ENCODE measurements at regions not wholly inside any gene's neighbourhood (a gene's known extent, or its start where the extent isn't known, plus 50 kb on each side); places are given as distances from the start of the nearest gene placed in this dataset.
"Not testable (repeated sequence)": the region's sequence is repeated elsewhere in the genome, so short reads cannot be mapped to it uniquely, and the experiment has no call there.

- DNase-seq (ENCODE audit: low read depth, low spot score), result no peak
- H3K36me3 Mint-ChIP-seq (ENCODE audit: low read depth), result peaks cover 2% of the 10 kb centered on the region
- no peak overlapping the region for H3K27ac Mint-ChIP-seq (ENCODE audit: unreplicated experiment)
- H3K9me3 Mint-ChIP-seq, result no peaks in the 10 kb centered on the region
- H3K4me3 Mint-ChIP-seq, result no peak overlapping the region
- TF ChIP-seq, protein P1, sequence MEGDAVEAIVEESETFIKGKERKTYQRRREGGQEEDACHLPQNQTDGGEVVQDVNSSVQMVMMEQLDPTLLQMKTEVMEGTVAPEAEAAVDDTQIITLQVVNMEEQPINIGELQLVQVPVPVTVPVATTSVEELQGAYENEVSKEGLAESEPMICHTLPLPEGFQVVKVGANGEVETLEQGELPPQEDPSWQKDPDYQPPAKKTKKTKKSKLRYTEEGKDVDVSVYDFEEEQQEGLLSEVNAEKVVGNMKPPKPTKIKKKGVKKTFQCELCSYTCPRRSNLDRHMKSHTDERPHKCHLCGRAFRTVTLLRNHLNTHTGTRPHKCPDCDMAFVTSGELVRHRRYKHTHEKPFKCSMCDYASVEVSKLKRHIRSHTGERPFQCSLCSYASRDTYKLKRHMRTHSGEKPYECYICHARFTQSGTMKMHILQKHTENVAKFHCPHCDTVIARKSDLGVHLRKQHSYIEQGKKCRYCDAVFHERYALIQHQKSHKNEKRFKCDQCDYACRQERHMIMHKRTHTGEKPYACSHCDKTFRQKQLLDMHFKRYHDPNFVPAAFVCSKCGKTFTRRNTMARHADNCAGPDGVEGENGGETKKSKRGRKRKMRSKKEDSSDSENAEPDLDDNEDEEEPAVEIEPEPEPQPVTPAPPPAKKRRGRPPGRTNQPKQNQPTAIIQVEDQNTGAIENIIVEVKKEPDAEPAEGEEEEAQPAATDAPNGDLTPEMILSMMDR (conservative IDR thresholded peaks at IDR 0.05), result peak; percentile 37
- no peaks in the 10 kb centered on the region for H3K4me1 Mint-ChIP-seq
- H3K27me3 Mint-ChIP-seq (ENCODE audit: low read depth), result no peaks in the 10 kb centered on the region
These were observed 139.3 kb upstream of the TLE4 start for GRCh38 chr9:79432485-79432884.

DNA sequence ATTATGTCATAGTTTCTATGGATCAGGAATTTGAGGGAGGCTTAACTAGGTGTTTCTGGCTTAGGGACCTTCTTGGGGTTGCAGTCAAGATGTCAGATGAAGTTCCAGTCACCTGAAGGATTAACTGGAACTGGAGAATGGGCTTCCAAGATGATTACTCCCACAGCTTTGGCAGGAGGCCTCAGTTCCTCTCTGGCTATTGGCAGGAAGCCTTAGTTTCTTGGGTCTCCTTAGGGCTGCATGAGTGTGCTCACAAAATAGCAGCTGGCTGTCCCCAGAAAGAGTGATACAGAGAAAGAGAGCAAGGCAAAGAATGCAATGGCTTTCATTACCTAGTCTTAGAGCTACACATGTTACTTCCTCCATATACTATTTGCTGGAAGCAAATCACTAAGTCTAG, 138.1 kb upstream of the TLE4 start:
- Mint-ChIP-seq H3K4me3 (no peak overlapping the region), H3K4me1 (peaks cover 3% of the 10 kb centered on the region), H3K27me3 (ENCODE audit: low read depth) (no peaks in the 10 kb centered on the region), H3K36me3 (ENCODE audit: low read depth) (peaks cover 4% of the 10 kb centered on the region), H3K27ac (ENCODE audit: unreplicated experiment) (no peak overlapping the region), H3K9me3 (peaks cover 3% of the 10 kb centered on the region)
- TF ChIP-seq, protein P1 (conservative IDR thresholded peaks at IDR 0.05), result no peak
- no peak for DNase-seq (ENCODE audit: low read depth, low spot score)

- Mint-ChIP-seq H3K4me3 (peak overlapping the region; percentile 76), H3K27ac (ENCODE audit: unreplicated experiment) (peak overlapping the region; percentile 92)
- DNase-seq (ENCODE audit: low read depth, low spot score), result peak; percentile 35
- not testable (repeated sequence) for H3K27me3 Mint-ChIP-seq (ENCODE audit: low read depth); H3K4me1 Mint-ChIP-seq; H3K9me3 Mint-ChIP-seq; H3K36me3 Mint-ChIP-seq (ENCODE audit: low read depth)
These were observed 132.5 kb upstream of the TLE4 start for GRCh38 chr9:79439221-79439620.

DNA sequence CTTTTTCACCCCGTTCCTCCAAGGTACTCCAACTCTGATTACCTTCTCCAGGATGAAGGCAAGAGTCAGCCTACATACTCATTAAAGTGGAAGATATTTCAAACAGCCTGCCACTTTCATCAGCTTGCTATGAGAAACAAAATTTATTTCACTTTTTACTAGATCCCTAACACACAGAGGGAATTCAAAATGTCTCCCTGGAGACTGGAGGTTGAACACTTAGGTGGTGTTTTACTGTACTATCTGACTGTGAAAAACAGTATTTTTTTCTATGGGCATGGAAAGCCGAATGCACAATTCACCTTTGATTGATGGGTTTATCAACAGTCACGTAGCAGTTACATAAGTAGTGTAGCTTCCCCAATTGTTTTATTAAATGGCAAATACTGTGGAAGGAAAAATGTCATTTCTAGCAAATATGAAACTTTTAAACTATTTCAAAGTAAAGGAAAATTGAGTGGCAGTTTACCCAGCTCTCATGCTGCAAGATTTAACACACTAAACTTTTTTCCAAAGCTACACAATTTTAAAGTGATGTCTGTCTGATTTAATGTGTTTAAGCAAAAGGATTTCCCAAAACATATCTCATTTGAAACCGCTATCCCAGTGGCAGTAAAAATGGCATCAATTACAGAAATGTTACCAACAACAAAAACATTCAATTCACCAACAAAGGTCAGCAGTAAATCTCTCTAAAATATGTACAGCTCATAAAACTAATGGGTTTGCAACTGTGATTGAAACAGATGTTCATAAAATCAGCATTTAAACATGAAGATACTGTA, 125.0 kb upstream of the TLE4 start:
- TF ChIP-seq, protein P1 (conservative IDR thresholded peaks at IDR 0.05), result no peak
- DNase-seq (ENCODE audit: low read depth, low spot score), result no peak
- no peaks in the 10 kb centered on the region for H3K27me3 Mint-ChIP-seq (ENCODE audit: low read depth)

GRCh38 chr9:79447308-79447605, 124.5 kb upstream of the TLE4 start:
- Mint-ChIP-seq H3K27ac (ENCODE audit: unreplicated experiment) (no peak overlapping the region), H3K4me1 (peaks cover 15% of the 10 kb centered on the region)
- no peak for DNase-seq (ENCODE audit: low read depth, low spot score)

More for the DNA sequence above, 125.0 kb upstream of the TLE4 start:
- Mint-ChIP-seq H3K9me3 (no peaks in the 10 kb centered on the region), H3K27ac (ENCODE audit: unreplicated experiment) (no peak overlapping the region), H3K4me3 (no peak overlapping the region), H3K4me1 (peaks cover 15% of the 10 kb centered on the region), H3K36me3 (ENCODE audit: low read depth) (no peaks in the 10 kb centered on the region)

DNA sequence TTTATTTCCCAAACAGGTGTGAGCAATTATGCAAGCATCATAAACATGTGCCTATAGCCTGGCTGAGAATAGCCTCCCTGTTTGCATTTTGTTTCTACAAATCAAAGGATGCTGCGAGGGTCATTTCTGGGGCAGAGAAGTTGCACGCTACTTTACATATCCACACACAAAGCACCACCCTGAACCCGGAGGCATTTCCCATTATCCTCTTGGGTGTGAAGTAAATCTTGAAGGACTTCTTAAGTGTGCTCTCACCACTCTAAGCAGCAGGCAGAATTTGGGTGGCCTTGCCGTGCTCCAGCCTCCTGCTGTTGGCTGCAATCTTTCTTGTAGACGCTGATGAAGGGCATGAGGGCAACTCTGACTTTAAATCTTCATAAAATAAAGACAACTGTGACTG, 124.0 kb upstream of the TLE4 start:
- TF ChIP-seq, protein P1 (conservative IDR thresholded peaks at IDR 0.05), result no peak
- Mint-ChIP-seq H3K36me3 (ENCODE audit: low read depth) (peaks cover 3% of the 10 kb centered on the region), H3K4me3 (no peak overlapping the region), H3K4me1 (peaks cover 15% of the 10 kb centered on the region), H3K27me3 (ENCODE audit: low read depth) (no peaks in the 10 kb centered on the region), H3K9me3 (peaks cover 4% of the 10 kb centered on the region), H3K27ac (ENCODE audit: unreplicated experiment) (no peak overlapping the region)
- DNase-seq (ENCODE audit: low read depth, low spot score), result no peak

More at GRCh38 chr9:79447308-79447605, 124.5 kb upstream of the TLE4 start:
- Mint-ChIP-seq H3K4me3 (no peak overlapping the region), H3K36me3 (ENCODE audit: low read depth) (peaks cover under 1% of the 10 kb centered on the region), H3K27me3 (ENCODE audit: low read depth) (no peaks in the 10 kb centered on the region), H3K9me3 (peaks cover under 1% of the 10 kb centered on the region)
- TF ChIP-seq, protein P1 (conservative IDR thresholded peaks at IDR 0.05), result no peak

Data from neural crest cell (in vitro differentiated cells).